Epithelial cell of prostate (primary cell): ENCODE measurements at regions not wholly inside any gene's neighbourhood (a gene's known extent, or its start where the extent isn't known, plus 50 kb on each side); places are given as distances from the start of the nearest gene placed in this dataset.
A peak's percentile ranks its signal among the peaks of the same experiment; 100 is the strongest.

ENCODE experiments used
- DNase-seq: peaks from one replicate; pipeline ENCODE4 v3.0.0-alpha.2; 2011; ENCODE audit warnings: low read depth, low spot score
- H3K27ac ChIP-seq: fragments of 450-650 bp; 2 replicates; pipeline ENCODE4 v1.5.1; 2017; ENCODE audit warnings: mild to moderate bottlenecking

DNA sequence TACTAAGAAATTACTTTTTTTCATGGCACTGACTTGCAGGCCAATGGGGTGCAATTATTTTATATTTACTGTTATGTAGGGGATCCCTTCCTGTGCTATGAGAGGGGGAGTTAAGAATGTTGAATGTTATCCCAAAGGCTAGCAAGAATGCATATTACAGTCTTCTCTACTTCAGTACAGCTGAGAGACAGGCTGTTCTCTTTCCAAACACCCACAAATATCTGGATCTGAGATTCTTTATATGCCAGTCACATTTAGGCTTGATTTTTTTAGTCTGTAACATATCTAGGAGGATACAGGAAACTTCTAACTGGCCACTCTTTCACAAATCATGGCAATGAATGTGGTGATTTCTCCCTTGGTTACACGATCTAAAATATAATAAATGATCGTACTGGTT is 266.4 kb upstream of the FZD8 start:
- H3K27ac ChIP-seq, result no peak overlapping the region
- no peak for DNase-seq

GRCh38 chr10:35907548-35907947 is 265.5 kb upstream of the FZD8 start:
- no peak overlapping the region for H3K27ac ChIP-seq
- no peak for DNase-seq

DNA sequence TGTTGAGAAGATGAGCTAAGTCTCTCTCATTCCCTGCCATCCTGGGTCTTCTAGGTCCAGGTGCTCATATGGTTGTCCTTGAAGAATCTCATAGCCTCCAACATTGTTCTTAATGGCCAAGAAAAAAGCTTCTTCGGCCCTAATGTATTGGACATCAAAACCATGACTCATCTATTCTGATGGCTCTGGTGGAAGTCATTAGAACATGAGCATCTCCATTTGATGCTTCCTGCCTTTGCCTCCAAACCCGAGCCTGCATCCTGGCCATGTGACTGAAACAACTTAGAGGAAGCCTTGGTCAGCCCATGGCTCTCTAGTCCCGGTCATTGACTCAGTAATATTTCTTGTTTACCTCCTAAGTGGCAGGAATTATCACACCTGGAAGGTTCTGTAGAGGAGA is 264.1 kb upstream of the FZD8 start:
- DNase-seq, result no peak
- no peak overlapping the region for H3K27ac ChIP-seq

DNA sequence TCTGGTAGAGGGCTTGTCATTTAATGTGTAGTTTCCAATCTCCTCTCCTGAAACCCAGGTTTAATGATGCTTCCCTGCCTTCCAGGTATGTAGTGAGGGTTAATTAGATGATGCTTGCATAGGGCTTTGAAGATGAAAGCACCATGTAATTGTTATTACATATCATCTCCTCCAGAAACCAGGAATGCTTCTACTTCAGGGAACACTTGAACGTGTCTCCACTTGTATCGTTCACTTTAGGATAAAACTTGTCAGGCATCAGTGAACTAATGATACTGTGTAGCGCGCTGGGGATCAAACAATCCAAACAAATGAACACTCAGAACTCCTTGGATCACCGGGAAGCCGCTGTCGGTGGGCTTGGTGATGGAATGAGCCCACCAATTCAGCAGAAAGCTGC is 260.9 kb upstream of the FZD8 start:
- DNase-seq, result no peak
- H3K27ac ChIP-seq, result no peak overlapping the region

- H3K27ac ChIP-seq, result no peak overlapping the region
- DNase-seq, result no peak
Measured at GRCh38 chr10:35898716-35899440, 256.8 kb upstream of the FZD8 start.

GRCh38 chr10:35896001-35896400 is 253.9 kb upstream of the FZD8 start:
- no peak for DNase-seq
- H3K27ac ChIP-seq, result peak overlapping the region; percentile 62

DNA sequence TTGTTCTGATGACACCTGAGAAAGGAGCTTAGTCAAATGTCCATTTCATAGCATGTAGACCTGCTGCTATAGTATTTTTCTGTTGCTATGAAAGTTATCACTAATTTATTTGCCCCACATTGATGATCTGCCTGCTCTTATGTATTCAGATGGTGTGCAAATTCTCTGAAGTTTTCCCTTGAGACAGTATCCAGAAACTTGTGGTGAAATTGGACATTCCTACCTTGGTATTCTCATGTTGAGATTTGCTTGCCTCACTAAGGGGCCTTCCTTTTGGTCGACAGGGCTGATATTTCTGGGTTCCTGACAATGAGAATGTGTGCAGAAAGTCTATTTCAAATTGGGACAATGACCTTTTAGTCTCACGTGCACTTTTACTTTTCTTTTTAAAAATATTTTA is 253.2 kb upstream of the FZD8 start:
- no peak for DNase-seq
- H3K27ac ChIP-seq, result peak overlapping the region; percentile 62

- no peak overlapping the region for H3K27ac ChIP-seq
- no peak for DNase-seq
Measured at GRCh38 chr10:35892526-35892925, 250.4 kb upstream of the FZD8 start.

GRCh38 chr10:35890676-35891495 is 248.8 kb upstream of the FZD8 start:
- DNase-seq, result no peak
- no peak overlapping the region for H3K27ac ChIP-seq

- DNase-seq, result no peak
- H3K27ac ChIP-seq, result no peak overlapping the region
Measured at GRCh38 chr10:35889971-35890675, 248.0 kb upstream of the FZD8 start.

DNA sequence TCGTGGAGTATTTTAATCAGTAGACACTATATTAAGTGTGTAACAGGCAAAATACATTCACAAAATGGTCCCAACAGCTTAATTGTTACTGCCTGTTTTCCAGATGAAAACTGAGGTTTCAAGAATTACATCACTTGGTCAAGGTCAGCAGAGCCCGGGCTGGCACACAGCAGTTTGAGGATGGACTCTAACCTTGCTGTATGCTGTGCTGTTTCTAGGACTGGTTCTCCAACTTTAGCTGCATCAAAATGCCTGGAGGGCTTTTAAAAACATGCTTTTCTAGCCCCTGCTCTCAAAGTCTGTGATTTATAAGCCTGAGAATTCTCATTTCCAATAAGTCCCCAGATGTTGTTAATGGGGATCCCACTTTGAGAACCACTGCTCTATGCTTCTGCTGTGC is 247.1 kb upstream of the FZD8 start:
- DNase-seq, result no peak
- H3K27ac ChIP-seq, result no peak overlapping the region

DNA sequence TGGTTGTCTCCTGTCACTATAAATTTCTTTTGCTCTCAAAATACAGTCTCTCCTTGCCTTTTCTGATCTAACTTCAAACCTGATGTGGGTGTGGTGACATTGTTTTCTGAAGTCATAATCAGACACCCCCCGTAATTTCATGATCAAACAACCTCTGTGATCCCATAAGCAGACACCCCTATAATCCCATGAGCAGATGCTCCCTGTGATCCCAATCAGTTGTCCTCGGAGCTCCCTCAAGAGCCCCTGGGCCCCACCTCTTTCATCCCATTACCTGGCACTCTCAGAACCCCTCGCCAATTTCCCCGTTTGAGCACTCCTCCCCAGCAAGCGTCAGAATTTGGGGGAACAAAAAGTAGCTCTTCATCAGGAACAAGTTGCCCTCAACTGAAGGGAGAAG is 246.3 kb upstream of the FZD8 start:
- DNase-seq, result no peak
- peak overlapping the region; percentile 58 for H3K27ac ChIP-seq

- DNase-seq, result peak; percentile 70
- H3K27ac ChIP-seq, result peak overlapping the region; percentile 58
Measured at GRCh38 chr10:35887685-35888084, 245.6 kb upstream of the FZD8 start.

DNA sequence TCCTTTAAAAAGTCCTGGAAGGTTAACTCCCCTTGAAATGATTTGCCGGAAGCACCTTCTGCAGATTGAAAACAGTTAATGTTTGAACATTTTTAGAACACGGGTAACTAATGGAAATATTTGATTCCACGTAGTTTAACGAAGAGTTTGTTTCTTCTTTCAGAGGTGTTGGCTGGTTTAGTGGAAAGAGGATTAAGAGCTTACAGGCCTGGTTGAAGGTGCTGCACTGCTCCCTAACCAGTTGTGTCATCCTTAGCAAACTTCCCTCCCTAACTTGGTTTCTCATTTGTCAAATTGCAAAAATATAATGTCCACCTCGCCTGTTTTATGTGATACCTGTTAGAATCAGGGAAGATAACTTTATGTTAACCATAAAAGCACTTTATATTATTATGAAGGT is 243.0 kb upstream of the FZD8 start:
- no peak for DNase-seq

DNA sequence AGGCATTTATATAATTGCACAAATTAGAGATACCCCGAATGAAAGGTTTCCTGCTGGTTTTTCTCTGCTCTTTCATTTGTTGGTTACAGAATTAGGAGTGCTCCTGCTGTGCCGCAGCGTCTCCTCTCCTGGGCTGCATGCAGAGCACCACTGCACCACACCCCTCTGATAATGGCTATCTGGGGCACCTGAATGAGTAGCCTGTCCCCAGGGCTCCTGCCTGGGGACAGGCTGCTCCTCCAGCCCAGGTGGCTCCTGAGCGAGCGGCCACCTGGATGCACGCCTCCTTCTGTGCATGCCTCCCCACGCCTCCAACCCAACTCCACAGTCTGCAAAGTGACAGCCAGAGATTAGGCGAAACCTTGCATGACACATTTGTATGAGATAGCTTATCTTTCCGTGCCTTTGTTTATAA is 242.6 kb upstream of the FZD8 start:
- no peak overlapping the region for H3K27ac ChIP-seq
- no peak for DNase-seq

More for the DNA sequence above, 243.0 kb upstream of the FZD8 start:
- H3K27ac ChIP-seq, result no peak overlapping the region

DNA sequence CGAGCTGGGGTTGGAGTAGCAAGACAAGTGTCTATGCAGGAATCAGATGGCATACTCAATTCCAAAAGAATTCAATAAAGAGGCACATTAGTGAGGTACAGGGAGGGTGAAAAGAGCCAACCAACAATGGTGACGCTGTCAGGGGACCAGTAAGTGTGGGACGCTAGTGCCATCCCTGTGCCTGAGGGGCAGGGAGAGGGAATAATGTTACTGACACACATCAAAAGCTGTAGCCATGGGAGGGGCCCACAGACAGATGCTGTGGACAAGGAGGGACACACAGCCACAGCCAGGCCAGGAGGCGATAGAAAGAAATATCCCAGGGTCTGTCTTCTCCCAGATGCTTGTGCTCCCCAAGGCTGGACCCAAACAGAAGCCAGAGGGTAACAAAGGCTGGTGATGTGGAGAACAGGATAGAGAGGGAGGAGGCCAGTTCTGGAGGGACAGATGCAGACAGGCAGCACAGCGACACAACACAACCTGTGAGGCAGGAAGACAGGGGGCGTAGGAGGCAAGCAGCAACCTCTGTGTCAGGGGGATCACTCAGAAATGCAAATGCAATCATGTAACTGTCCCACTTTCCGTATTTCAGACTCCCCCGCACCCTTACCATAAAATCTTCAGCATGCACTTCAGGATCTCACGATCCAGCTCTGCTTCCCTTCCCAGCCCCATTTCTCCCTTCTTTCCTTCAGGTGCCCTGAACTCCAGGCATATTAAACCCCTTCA is 240.5 kb upstream of the FZD8 start:
- no peak overlapping the region for H3K27ac ChIP-seq
- no peak for DNase-seq

- no peak overlapping the region for H3K27ac ChIP-seq
- DNase-seq, result no peak
Measured at GRCh38 chr10:35881320-35881719, 239.2 kb upstream of the FZD8 start.

DNA sequence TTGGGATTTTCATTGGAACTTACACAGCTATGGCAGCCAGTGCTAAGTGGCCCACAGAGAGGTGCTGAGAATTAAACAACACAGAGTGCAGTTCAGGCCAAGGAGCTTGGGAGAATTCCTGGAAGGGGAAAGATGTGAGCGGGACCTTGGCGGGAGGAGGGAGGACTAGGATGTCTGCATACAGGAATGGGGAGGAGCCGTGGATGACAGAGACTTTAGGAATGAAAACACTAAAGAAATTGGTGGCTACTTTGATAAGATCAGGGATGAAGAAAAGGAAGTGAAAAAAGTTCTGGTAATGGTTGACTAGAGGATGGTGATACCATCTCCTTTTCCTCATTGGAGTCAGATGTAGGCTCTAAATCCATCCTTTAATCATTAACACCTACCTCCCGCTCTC is 234.2 kb upstream of the FZD8 start:
- no peak overlapping the region for H3K27ac ChIP-seq
- no peak for DNase-seq

DNA sequence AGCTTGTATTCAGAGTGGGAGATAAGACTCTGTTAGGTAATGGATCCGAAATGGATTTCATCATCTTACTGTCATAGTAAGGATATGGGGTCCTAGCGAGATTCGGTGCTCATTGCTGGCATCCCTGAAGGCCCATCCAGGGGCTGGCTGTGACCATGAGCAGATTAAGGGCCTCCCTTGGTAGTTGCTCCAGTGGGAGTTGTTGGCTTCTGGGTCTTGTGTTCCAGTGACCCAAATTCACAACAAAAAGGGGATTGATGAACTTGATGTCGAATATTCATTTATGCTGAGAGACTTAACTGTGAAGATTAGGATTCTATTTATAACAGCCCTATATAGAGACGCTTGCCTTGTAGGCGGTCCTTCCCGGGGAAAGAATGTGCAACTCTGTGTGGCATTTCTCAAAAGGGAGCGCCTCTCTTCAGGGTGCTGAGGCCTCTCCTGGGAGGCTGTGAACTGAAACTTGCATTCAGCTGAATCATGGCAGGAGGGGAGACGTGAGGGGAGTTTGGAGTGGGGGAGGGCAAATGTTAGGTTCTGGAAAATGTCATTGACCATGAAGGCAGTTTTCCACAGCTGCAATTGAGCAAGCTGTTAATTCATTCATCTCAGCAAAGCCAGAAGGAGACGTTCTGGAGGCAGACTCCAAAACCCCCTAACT is 233.1 kb upstream of the FZD8 start:
- no peak for DNase-seq
- no peak overlapping the region for H3K27ac ChIP-seq
